ENCODE measurements at regions not wholly inside any gene's neighbourhood (a gene's known extent, or its start where the extent isn't known, plus 50 kb on each side); places are given as distances from the start of the nearest gene placed in this dataset.

- DNase-seq, result no peak
- Histone ChIP-seq H3K4me3 (no peak overlapping the region), H3K4me1 (no peaks in the 10 kb centered on the region), H3K36me3 (no peaks in the 10 kb centered on the region), H3K9me3 (no peaks in the 10 kb centered on the region), H3K27ac (peak overlapping the region in 2 of 4 donors; percentile 50), H3K27me3 (no peaks in the 10 kb centered on the region)
- TF ChIP-seq, protein P1, sequence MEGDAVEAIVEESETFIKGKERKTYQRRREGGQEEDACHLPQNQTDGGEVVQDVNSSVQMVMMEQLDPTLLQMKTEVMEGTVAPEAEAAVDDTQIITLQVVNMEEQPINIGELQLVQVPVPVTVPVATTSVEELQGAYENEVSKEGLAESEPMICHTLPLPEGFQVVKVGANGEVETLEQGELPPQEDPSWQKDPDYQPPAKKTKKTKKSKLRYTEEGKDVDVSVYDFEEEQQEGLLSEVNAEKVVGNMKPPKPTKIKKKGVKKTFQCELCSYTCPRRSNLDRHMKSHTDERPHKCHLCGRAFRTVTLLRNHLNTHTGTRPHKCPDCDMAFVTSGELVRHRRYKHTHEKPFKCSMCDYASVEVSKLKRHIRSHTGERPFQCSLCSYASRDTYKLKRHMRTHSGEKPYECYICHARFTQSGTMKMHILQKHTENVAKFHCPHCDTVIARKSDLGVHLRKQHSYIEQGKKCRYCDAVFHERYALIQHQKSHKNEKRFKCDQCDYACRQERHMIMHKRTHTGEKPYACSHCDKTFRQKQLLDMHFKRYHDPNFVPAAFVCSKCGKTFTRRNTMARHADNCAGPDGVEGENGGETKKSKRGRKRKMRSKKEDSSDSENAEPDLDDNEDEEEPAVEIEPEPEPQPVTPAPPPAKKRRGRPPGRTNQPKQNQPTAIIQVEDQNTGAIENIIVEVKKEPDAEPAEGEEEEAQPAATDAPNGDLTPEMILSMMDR (IDR thresholded peaks at IDR 0.05), result no peak
- no peak for TF ChIP-seq POLR2A (IDR thresholded peaks at IDR 0.05)
- TF ChIP-seq POLR2AphosphoS5 (IDR thresholded peaks at IDR 0.05), result peak in 2 of 3 donors; percentile 19 to 43
- intact Hi-C loops (cut with DNase I; ENCODE audit: low total_unique reads), result loop anchor here (5.0 to 10.0 kb wide), 2 partner anchors 112 to 151 kb away; no protein-coding TSS in a partner anchor
- 71 to 83% methylated on average over 1 to 2 of the region's 2 CpGs for WGBS, 2 donors (ENCODE audit: low coverage in 1 of 2)
- in situ Hi-C loops (cut with MboI; ENCODE audit: low pct_ligation_motif_present in 1 of 4, low pct_unique_long_range_greater_than_20kb in 1 of 4, low sequenced_read_pairs in 3 of 4), result no loop called here
These were observed 167.0 kb upstream of the MTPN start for GRCh38 chr7:136144182-136144581.

- intact Hi-C loops (cut with DNase I; ENCODE audit: low total_unique reads), result loop anchor here (5.0 to 10.0 kb wide), 2 partner anchors 111 to 152 kb away; no protein-coding TSS in a partner anchor
- no peaks in the 10 kb centered on the region for H3K4me1 ChIP-seq
These were observed 166.1 kb upstream of the MTPN start for GRCh38 chr7:136143271-136143670.

DNA sequence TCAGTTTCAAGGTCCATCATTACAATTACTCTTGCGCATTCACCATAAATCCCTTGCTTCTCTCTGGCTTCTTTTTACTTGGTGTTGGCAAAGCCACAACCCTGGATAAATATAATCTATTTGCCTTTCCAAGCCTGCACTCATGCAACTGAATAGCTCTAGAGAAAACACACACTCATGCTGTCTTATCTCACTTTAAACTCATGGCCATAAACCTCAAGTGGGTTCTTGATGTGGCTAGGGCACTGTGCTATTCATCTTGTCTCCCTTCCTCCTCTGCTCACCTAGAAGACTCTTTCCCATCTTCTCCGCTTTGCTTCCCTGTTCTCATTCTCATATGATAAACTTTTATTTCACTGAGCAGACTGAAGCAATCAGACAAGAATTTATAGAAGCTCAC lies 165.4 kb upstream of the MTPN start:
- TF ChIP-seq EP300 (IDR thresholded peaks at IDR 0.05; ENCODE audit: low read depth), result no peak
- TF ChIP-seq POLR2A (IDR thresholded peaks at IDR 0.05), result no peak
- peak in 2 of 3 donors; percentile 62 to 81 for TF ChIP-seq POLR2AphosphoS5 (IDR thresholded peaks at IDR 0.05)
- TF ChIP-seq, protein P1 (IDR thresholded peaks at IDR 0.05), result no peak
- DNase-seq, result no peak
- no peaks in the 10 kb centered on the region for H3K4me1 ChIP-seq
- no peak overlapping the region for H3K4me3 ChIP-seq
- in situ Hi-C loops (cut with MboI; ENCODE audit: low pct_ligation_motif_present in 1 of 4, low pct_unique_long_range_greater_than_20kb in 1 of 4, low sequenced_read_pairs in 3 of 4) (no loop called here), intact Hi-C loops (cut with DNase I; ENCODE audit: low total_unique reads) (loop anchor here (5.0 to 10.0 kb wide), 2 partner anchors 110 to 152 kb away; no protein-coding TSS in a partner anchor)
- H3K27ac ChIP-seq, result peak overlapping the region in 2 of 4 donors; percentile 47 to 50
- no peaks in the 10 kb centered on the region for H3K9me3 ChIP-seq
- WGBS, 2 donors (ENCODE audit: low coverage in 1 of 2), result 69 to 78% methylated on average over 2 of the region's 2 CpGs
- H3K36me3 ChIP-seq, result no peaks in the 10 kb centered on the region
- no peaks in the 10 kb centered on the region for H3K27me3 ChIP-seq

More at GRCh38 chr7:136143271-136143670, 166.1 kb upstream of the MTPN start:
- H3K9me3 ChIP-seq, result no peaks in the 10 kb centered on the region
- H3K27me3 ChIP-seq, result no peaks in the 10 kb centered on the region
- no peak for DNase-seq
- peak overlapping the region in 2 of 4 donors; percentile 47 to 50 for H3K27ac ChIP-seq
- H3K4me3 ChIP-seq, result no peak overlapping the region
- TF ChIP-seq EP300 (IDR thresholded peaks at IDR 0.05; ENCODE audit: low read depth) (no peak), POLR2AphosphoS5 (IDR thresholded peaks at IDR 0.05) (no peak), POLR2A (IDR thresholded peaks at IDR 0.05) (no peak)
- TF ChIP-seq, protein P1 (IDR thresholded peaks at IDR 0.05), result no peak
- H3K36me3 ChIP-seq, result no peaks in the 10 kb centered on the region
- in situ Hi-C loops (cut with MboI; ENCODE audit: low pct_ligation_motif_present in 1 of 4, low pct_unique_long_range_greater_than_20kb in 1 of 4, low sequenced_read_pairs in 3 of 4), result no loop called here

DNA sequence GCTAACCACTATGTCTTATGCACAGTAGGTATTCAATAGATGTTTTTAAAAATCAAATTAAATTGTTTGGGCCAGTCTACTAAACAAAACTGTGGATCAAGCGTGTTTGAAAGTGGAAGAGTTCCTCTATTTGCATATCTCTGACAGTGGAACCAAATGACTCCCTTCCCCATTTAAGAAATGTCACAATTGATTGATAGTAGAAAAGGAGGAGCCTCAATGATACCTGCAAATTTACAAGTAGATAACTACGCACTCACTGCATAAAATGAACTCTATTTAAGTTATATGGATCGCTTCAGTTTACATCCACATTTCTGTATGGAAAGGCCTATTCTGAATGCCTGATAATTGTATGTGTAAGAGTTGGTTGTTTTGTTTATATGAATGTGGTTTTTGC lies 163.3 kb upstream of the MTPN start:
- in situ Hi-C loops (cut with MboI; ENCODE audit: low pct_ligation_motif_present in 1 of 4, low pct_unique_long_range_greater_than_20kb in 1 of 4, low sequenced_read_pairs in 3 of 4) (no loop called here), intact Hi-C loops (cut with DNase I; ENCODE audit: low total_unique reads) (loop anchor here (5.0 to 10.0 kb wide), 2 partner anchors 108 to 154 kb away; no protein-coding TSS in a partner anchor)
- TF ChIP-seq EP300 (IDR thresholded peaks at IDR 0.05; ENCODE audit: low read depth) (no peak), POLR2A (IDR thresholded peaks at IDR 0.05) (no peak), POLR2AphosphoS5 (IDR thresholded peaks at IDR 0.05) (no peak)
- TF ChIP-seq, protein P1 (IDR thresholded peaks at IDR 0.05), result no peak
- DNase-seq, result no peak
- Histone ChIP-seq H3K4me1 (no peaks in the 10 kb centered on the region), H3K27me3 (no peaks in the 10 kb centered on the region), H3K27ac (no peak overlapping the region), H3K4me3 (no peak overlapping the region), H3K36me3 (no peaks in the 10 kb centered on the region), H3K9me3 (no peaks in the 10 kb centered on the region)
- WGBS, 2 donors (ENCODE audit: low coverage in 1 of 2), result 84 to 85% methylated on average over 3 of the region's 3 CpGs

Data from transverse colon (tissue), 4 donors.